ENCODE measurements at regions not wholly inside any gene's neighbourhood (a gene's known extent, or its start where the extent isn't known, plus 50 kb on each side); places are given as distances from the start of the nearest gene placed in this dataset.
A peak's percentile ranks its signal among the peaks of the same experiment; 100 is the strongest.

GRCh38 chr15:93250209-93250608, 161.2 kb upstream of the RGMA start:
- DNase-seq: no peak

DNA sequence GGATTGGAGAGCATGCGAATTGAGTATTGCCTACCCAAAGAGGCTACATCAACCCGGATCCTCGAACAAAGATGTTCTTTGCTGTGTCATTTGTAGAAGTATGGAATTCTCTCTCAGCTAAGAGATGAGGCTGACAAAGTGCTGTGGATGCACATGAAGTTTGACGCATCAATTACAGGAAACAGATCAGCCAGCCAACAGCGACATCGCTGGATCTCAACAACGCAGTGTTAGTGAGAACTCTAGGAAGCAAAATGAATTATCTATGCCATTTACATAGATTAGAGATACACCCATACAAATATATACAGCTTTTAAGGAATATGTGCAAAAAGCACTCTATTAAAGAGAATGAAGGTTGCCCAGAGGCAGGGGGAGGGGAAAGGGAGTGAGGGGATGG, 160.6 kb upstream of the RGMA start:
- DNase-seq: no peak

DNA sequence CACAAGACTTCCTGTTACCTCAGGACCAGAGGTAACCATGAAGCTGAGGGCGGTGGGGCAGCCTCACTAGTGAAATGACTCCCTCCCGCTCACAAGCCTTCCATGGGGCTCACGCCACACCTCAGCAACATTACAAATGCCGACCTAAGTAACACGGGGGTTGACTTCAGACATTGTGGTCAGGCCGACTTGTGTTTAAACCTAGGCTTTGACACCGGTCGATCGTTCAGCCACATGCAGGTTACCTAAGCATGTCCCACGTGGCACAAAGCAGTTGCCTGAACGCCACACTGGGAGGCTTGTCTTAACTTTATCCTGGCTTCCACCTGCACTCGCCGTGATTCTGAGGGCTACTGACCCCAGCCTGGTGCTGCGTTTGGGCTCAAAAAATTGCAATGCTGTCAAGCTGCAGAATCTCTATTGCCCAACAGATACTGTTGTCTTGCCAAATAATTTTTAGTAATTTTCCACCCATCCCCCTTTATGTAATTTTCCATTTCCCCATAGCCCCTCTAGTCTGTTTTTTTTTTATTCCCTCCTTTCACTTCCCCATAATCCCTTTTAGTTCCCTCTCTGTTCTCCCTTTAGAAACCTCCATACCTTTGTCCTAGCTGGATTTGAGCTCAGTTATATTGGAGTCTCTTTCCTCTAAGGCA, 158.6 kb upstream of the RGMA start:
- no peak for DNase-seq

GRCh38 chr15:93246266-93247242, 157.5 kb upstream of the RGMA start:
- DNase-seq: no peak

GRCh38 chr15:93245661-93246042, 156.6 kb upstream of the RGMA start:
- DNase-seq: no peak

DNA sequence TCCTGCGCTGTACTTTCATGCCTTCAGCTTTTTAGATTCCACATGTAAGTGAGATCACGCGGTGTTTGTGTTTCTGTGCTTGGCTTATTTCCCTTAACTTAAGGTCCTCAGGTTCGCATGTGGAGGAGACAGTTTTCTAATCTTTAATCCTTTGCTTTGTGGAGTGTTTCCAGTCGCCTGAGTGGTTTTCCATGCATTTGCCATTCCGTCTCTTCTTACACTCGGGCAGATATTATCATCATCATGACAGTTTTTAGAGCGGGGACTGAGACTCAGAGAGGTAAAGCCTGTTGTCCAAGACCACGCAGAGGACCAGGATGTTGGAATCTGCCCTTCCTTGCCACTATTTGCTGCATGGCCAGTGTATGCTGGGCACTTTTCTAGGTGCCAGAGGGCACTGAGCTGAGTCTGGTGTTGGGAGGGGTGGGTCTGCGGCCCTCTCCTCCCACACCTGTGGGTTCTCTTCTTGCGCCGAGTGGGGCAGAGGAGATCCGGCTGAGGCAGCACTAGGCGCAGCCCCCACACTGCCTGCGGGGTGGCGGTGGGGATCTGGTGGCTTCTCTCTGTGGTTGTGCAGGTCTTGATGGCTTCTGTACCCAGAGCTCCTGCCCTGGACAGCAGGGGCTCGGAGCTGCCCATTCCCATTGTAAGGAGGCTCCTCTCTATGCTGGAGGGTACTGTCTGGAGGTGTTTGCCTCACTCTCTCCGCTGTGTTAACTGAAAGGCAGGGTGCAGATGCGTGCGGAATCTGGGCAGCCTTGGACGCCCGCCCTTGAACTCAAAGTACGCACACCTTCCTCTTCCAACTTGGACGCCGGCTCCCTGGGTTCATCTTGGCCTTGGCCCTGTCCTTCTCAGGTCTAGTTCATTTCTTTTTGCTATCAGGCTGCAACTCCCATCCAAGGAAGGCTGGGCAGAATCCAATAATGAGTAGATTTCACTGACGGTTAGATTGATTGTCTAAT, 156.0 kb upstream of the RGMA start:
- DNase-seq: no peak

DNA sequence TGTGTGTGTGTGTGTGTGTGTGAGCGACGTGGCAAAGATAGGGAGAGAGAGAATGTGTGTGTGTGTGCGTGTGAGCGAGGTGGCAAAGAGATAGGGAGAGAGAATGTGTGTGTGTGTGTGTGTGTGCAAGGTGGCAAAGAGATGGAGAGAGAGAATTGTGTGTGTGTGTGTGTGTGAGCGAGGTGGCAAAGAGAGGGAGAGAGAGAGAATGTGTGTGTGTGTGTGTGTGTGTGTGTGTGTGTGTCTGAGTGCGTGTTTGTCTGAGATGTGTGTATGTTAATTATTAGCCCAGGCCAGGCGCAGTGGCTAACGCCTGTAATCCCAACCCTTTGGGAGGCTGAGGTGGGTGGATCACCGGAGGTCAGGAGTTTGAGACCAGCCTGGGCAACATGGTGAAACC, 154.6 kb upstream of the RGMA start:
- no peak for DNase-seq

GRCh38 chr15:93241696-93242585, 152.9 kb upstream of the RGMA start:
- no peak for DNase-seq

DNA sequence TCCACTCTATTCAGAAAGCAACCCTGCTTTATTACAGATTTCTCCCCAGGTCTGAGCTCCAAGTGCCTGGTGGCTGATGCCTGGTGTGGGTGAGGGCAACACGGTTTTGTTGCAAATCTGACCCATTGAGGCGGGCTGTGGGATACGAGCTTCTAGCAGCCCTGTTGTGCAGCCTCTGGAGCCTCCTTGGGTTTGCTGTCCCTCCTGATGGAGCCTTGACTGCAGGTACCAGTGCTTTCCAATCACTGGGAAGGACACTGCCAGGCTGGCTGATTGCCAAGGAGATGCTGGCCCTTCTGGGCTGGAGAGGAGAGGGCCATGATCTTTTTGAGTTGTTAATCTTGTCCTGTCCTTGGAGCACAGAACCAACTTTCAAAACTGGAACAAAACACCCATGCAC, 151.0 kb upstream of the RGMA start:
- DNase-seq: no peak

- DNase-seq: no peak
Observed at GRCh38 chr15:93239591-93239990, 150.6 kb upstream of the RGMA start.

GRCh38 chr15:93238641-93239040, 149.6 kb upstream of the RGMA start:
- DNase-seq: no peak

GRCh38 chr15:93235926-93236780, 147.1 kb upstream of the RGMA start:
- DNase-seq: no peak

DNA sequence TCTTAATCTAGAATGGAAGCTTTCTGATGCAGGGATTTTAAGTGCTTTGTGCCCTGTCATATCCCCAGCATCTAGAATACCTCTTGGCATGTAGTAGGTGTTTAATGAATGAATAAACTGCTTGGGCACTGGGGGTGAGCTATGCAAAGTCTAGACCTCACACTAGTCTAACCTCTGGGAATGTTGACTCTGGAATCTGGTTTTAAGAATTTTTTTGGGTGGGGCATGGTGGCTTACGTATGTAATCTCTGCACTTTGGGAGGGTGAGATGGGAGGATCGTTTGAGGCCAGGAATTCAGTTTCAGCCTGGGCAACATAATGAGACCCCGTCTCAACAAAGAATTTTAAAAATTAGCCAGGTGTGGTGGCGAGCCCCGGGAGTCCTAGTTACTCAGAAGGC, 146.3 kb upstream of the RGMA start:
- DNase-seq: no peak

- DNase-seq: peak; percentile 40
Observed at GRCh38 chr15:93233710-93234109, 144.7 kb upstream of the RGMA start.

DNA sequence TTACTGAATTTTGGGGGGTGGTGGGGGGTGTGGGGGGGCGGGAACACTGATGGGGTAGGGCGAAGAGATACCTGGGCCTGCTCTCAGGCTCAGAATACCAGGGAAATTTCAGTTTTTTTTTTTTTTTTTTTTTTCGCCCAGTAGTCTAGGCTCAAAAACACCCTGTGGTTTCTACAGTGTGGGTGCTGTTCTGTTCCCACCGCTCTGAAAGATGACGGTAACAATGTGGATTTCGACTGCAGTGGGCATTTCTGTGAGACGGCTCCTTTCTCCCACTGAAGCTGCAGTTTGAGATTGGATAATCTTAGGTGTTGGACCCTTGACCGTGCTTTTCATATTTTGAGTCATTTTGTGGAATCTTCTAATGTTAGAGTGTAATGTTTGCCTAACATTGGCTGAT, 143.8 kb upstream of the RGMA start:
- DNase-seq: no peak

DNA sequence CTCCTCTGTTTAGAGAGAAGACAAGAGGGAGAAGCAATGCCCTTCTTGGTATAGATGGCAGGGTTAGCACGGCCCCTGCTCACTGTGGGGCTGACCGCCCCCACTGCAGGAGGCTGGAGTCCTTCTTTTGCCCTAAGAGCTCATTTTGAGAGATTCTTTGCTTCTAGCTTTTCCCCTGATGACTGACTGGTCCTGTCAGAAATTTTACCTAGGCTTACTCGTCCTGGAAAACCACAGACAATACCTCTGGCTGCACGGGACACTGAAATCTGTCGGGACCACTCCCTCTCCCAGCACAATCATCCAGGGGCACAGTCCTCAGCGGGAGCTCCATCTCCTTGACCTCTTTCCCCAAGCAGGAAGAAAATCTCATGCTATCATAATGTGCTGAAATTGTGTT, 143.0 kb upstream of the RGMA start:
- DNase-seq: no peak

GRCh38 chr15:93231261-93231925, 142.4 kb upstream of the RGMA start:
- no peak for DNase-seq

DNA sequence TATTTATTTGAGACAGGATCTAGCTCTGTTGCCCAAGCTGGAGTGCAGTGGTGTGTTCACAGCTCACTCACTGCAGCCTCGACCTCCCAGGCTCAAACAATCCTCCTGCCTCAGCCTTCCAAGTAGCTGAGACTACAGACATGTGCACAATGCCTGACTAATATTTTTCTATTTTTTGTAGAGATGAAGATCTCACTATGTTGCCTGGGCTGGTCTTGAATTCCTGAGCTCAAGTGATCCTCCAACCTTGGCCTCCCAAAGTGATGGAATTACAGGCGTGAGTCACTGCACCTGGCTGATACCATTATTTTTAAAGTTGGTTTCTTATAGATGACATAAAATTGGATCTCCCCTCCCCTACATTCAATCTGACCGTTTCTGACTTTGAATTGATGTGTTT, 139.5 kb upstream of the RGMA start:
- DNase-seq: no peak

- DNase-seq: no peak
Observed at GRCh38 chr15:93223803-93224202, 134.8 kb upstream of the RGMA start.

GRCh38 chr15:93221759-93222158, 132.7 kb upstream of the RGMA start:
- no peak for DNase-seq

Data from NCI-H2171 (cell line).